GM23338 (cell line): ENCODE measurements at regions not wholly inside any gene's neighbourhood (a gene's known extent, or its start where the extent isn't known, plus 50 kb on each side); places are given as distances from the start of the nearest gene placed in this dataset.

Experiments
- CREB1 ChIP-seq: fragments of 250-450 bp; sonication (Bioruptor Pico); IDR thresholded peaks from 2 replicates; pipeline ENCODE4 v1.5.0; 2020; ENCODE audit warnings: low read depth, mild to moderate bottlenecking, moderate library complexity
- CTCF ChIP-seq, 2 experiments: fragments of 200-600 bp in 1 of 2; sonication (generic) in 1 of 2; conservative IDR thresholded peaks; 2 replicates each; pipeline versions ENCODE4 v1.5.1 to v1.6.1; 2016 to 2017; ENCODE audit warnings: antibody characterized with exemption in 2 of 2, low read depth in 2 of 2, mild to moderate bottlenecking in 2 of 2, moderate library complexity in 1 of 2
- ETS1 ChIP-seq: IDR thresholded peaks from 2 replicates; pipeline ENCODE4 v1.6.1; 2016; ENCODE audit warnings: antibody characterized with exemption
- EZH2 ChIP-seq: fragments of 200-600 bp; sonication (generic); IDR thresholded peaks from one replicate; pipeline ENCODE4 v1.8.0; 2017; ENCODE audit warnings: antibody characterized with exemption, mild to moderate bottlenecking, low read depth; ENCODE audit not compliant: unreplicated experiment
- EZH2phosphoT487 ChIP-seq: fragments of 200-600 bp; sonication (generic); IDR thresholded peaks from one replicate; pipeline ENCODE4 v1.8.1; 2018; ENCODE audit warnings: antibody characterized with exemption; ENCODE audit not compliant: unreplicated experiment
- JUNB ChIP-seq: IDR thresholded peaks from one replicate; pipeline ENCODE4 v1.6.1; 2016; ENCODE audit warnings: antibody characterized with exemption; ENCODE audit not compliant: unreplicated experiment
- POLR2AphosphoS5 ChIP-seq: IDR thresholded peaks from 2 replicates; pipeline ENCODE4 v1.6.1; 2016; ENCODE audit warnings: antibody characterized with exemption, low read depth
- REST ChIP-seq: IDR thresholded peaks from one replicate; pipeline ENCODE4 v1.6.1; 2018; ENCODE audit warnings: antibody characterized with exemption; ENCODE audit not compliant: unreplicated experiment
- STAT1 ChIP-seq: IDR thresholded peaks from one replicate; pipeline ENCODE4 v1.6.1; 2016; ENCODE audit warnings: antibody characterized with exemption; ENCODE audit not compliant: unreplicated experiment
- ZNF114 ChIP-seq: fragments of 250-450 bp; sonication (Bioruptor Pico); IDR thresholded peaks from 2 replicates; pipeline ENCODE4 v1.5.0; 2020; ENCODE audit warnings: mild to moderate bottlenecking, moderate library complexity
- ZNF331 ChIP-seq: fragments of 250-450 bp; sonication (Bioruptor Pico); IDR thresholded peaks from 2 replicates; pipeline ENCODE4 v1.5.0; 2020; ENCODE audit warnings: low read depth, mild to moderate bottlenecking, moderate library complexity
- ZNF462 ChIP-seq: fragments of 250-450 bp; sonication (Bioruptor Pico); IDR thresholded peaks from 2 replicates; pipeline ENCODE4 v1.5.0; 2020; ENCODE audit warnings: mild to moderate bottlenecking, moderate library complexity

GRCh38 chr5:57539281-57539701 is 56.7 kb upstream of the ACTBL2 start:
- TF ChIP-seq POLR2AphosphoS5 = no peak
- no peak for TF ChIP-seq STAT1
- TF ChIP-seq CTCF (conservative IDR thresholded peaks at IDR 0.05; ENCODE audit: low read depth in 2 of 2) = no peak
- TF ChIP-seq REST = no peak
- no peak for TF ChIP-seq EZH2phosphoT487
- TF ChIP-seq EZH2 = no peak
- TF ChIP-seq CREB1 (CRISPR knock-in tag) = no peak
- TF ChIP-seq JUNB = no peak
- TF ChIP-seq ETS1 = no peak
- no peak for TF ChIP-seq ZNF462
- TF ChIP-seq ZNF331 = no peak
- TF ChIP-seq ZNF114 (CRISPR knock-in tag) = no peak
